HCT116 (cell line): ENCODE measurements at regions not wholly inside any gene's neighbourhood (a gene's known extent, or its start where the extent isn't known, plus 50 kb on each side); places are given as distances from the start of the nearest gene placed in this dataset.

ENCODE experiments used
- ATAC-seq: fragments of 200-7000 bp; cut with Tn5 transposase; 2 replicates; pipeline ENCODE4 v1.9.1; 2020; ENCODE audit warnings: mild to moderate bottlenecking, moderate library complexity
- BruUV-seq: library from RNA; stranded (reverse); fragments of 400-500 nt; replicated peaks from 2 replicates; lab custom pipeline; 2021; lab: Mats Ljungman, UMichigan
- CTCF ChIA-PET: fragments of 300-600 bp; sonication (Branson Sonifier 250); formaldehyde crosslinking; loops from one replicate; lab custom pipeline; 2021; ENCODE audit warnings: antibody characterized with exemption; lab: Charles Lee
- POLR2A ChIA-PET: fragments of 300-600, 350-600 bp; sonication (Branson Sonifier 250); formaldehyde crosslinking; loops from one replicate; lab custom pipeline; 2021; ENCODE audit warnings: antibody characterized with exemption; lab: Charles Lee
- RAD21 ChIA-PET, 2 experiments: fragments of 300-600 bp; sonication (Branson Sonifier 250); formaldehyde crosslinking; loops; one replicate each; lab custom pipeline; 2023; ENCODE audit warnings: low total read pairs in 2 of 2; ENCODE audit not compliant: uncharacterized antibody in 2 of 2, unreplicated experiment in 2 of 2, low non-redundant PET in 1 of 2; lab: Charles Lee
- DNase-seq: peaks from one replicate; pipeline ENCODE4 v3.0.0-alpha.2; 2010; ENCODE audit warnings: low read depth, low spot score
- H2AFZ ChIP-seq: fragments of 200-600 bp; shearing (Covaris generic), sonication (generic); 2 replicates; pipeline ENCODE4 v1.6.1; 2017; ENCODE audit warnings: low read depth, mixed run types, mixed read lengths, antibody characterized with exemption, low read length; ENCODE audit not compliant: poor library complexity, severe bottlenecking
- H3K27ac ChIP-seq: 2 replicates; pipeline ENCODE4 v1.5.1; 2012; ENCODE audit warnings: low read depth, low read length
- H3K27me3 ChIP-seq: fragments of 200-600 bp; sonication (generic); 2 replicates; pipeline ENCODE4 v1.6.1; 2016; ENCODE audit warnings: mixed run types, low read length, mixed read lengths; ENCODE audit not compliant: insufficient read depth
- H3K36me3 ChIP-seq, 2 experiments: fragments of 200-500 bp in 1 of 2; fragments of 200-600 bp in 1 of 2; sonication (Bioruptor generic) in 1 of 2; sonication (generic) in 1 of 2; 2 replicates each; pipeline versions ENCODE4 v1.5.1 to v1.6.1; 2014 to 2016; ENCODE audit warnings: low read length in 2 of 2, inconsistent platforms in 1 of 2, mixed read lengths in 1 of 2, mixed run types in 1 of 2; ENCODE audit not compliant: insufficient read depth in 2 of 2, control insufficient read depth in 1 of 2
- H3K4me1 ChIP-seq, 2 experiments: fragments of 200-600 bp in 1 of 2; sonication (generic) in 1 of 2; 2 replicates each; pipeline versions ENCODE4 v1.5.1 to v1.6.1; 2012 to 2017; ENCODE audit warnings: low read length in 2 of 2, inconsistent platforms in 1 of 2, mild to moderate bottlenecking in 1 of 2, mixed read lengths in 1 of 2, mixed run types in 1 of 2, moderate library complexity in 1 of 2; ENCODE audit not compliant: insufficient read depth in 2 of 2, control insufficient read depth in 1 of 2
- H3K4me2 ChIP-seq: fragments of 200-600 bp; sonication (generic); 2 replicates; pipeline ENCODE4 v1.6.1; 2017; ENCODE audit warnings: mixed run types, low read length, mixed read lengths
- H3K4me3 ChIP-seq, 2 experiments: fragments of 200-600 bp in 1 of 2; sonication (generic) in 1 of 2; replicated peaks in 1 of 2; 2 replicates each; pipeline ENCODE4 v1.5.1; 2011 to 2016; ENCODE audit warnings: low read length in 2 of 2, control low read depth in 1 of 2, low read depth in 1 of 2, mild to moderate bottlenecking in 1 of 2, mixed read lengths in 1 of 2, mixed run types in 1 of 2
- H3K79me2 ChIP-seq: fragments of 200-600 bp; sonication (generic); 2 replicates; pipeline ENCODE4 v1.6.1; 2017; ENCODE audit warnings: mild to moderate bottlenecking, mixed run types, low read length, moderate library complexity, mixed read lengths; ENCODE audit not compliant: insufficient read depth
- H3K9ac ChIP-seq: fragments of 200-600 bp; sonication (generic); 2 replicates; pipeline ENCODE4 v1.6.1; 2016; ENCODE audit warnings: low read length, mixed read lengths
- H3K9me2 ChIP-seq: fragments of 200-600 bp; sonication (generic), shearing (Covaris generic); 2 replicates; pipeline ENCODE4 v1.6.1; 2017; ENCODE audit warnings: mixed run types, mild to moderate bottlenecking, moderate library complexity; ENCODE audit not compliant: insufficient read depth
- H3K9me3 ChIP-seq, 2 experiments: fragments of 200-500 bp in 1 of 2; fragments of 200-600 bp in 1 of 2; sonication (Bioruptor generic) in 1 of 2; sonication (generic) in 1 of 2; 2 replicates each; pipeline ENCODE4 v1.6.1; 2014 to 2017; ENCODE audit warnings: low read length in 2 of 2, mixed read lengths in 2 of 2, inconsistent platforms in 1 of 2, low read depth in 1 of 2, mild to moderate bottlenecking in 1 of 2, mixed run types in 1 of 2, moderate library complexity in 1 of 2; ENCODE audit not compliant: control insufficient read depth in 1 of 2, insufficient read depth in 1 of 2
- H4K20me1 ChIP-seq: fragments of 200-600 bp; sonication (generic), shearing (Covaris generic); 2 replicates; pipeline ENCODE4 v1.6.1; 2017; ENCODE audit warnings: mixed run types, mild to moderate bottlenecking, moderate library complexity; ENCODE audit not compliant: insufficient read depth
- CEBPB ChIP-seq: IDR thresholded peaks from 2 replicates; pipeline ENCODE4 v1.6.1; 2012; ENCODE audit warnings: low read depth
- CTCF ChIP-seq, 3 experiments: fragments of 200-600 bp in 1 of 3; sonication (generic) in 1 of 3; IDR thresholded peaks in 2 of 3; conservative IDR thresholded peaks in 1 of 3; 2 replicates each; pipeline ENCODE4 v1.5.1; 2012 to 2017; ENCODE audit warnings: low read depth in 2 of 3, low read length in 2 of 3, antibody characterized with exemption in 1 of 3, borderline replicate concordance in 1 of 3, control low read depth in 1 of 3, mild to moderate bottlenecking in 1 of 3, mixed read lengths in 1 of 3, mixed run types in 1 of 3, moderate library complexity in 1 of 3; ENCODE audit not compliant: insufficient read depth in 1 of 3
- FOSL1 ChIP-seq: IDR thresholded peaks from 2 replicates; pipeline ENCODE4 v1.6.1; 2012; ENCODE audit warnings: low read depth
- JUND ChIP-seq: IDR thresholded peaks from 2 replicates; pipeline ENCODE4 v1.6.1; 2012
- MAX ChIP-seq: IDR thresholded peaks from 2 replicates; pipeline ENCODE4 v1.6.1; 2012
- SIN3A ChIP-seq: IDR thresholded peaks from 2 replicates; pipeline ENCODE4 v1.6.1; 2012; ENCODE audit warnings: low read depth
- SRF ChIP-seq: IDR thresholded peaks from 2 replicates; pipeline ENCODE4 v1.6.1; 2012; ENCODE audit warnings: low read depth
- ZBTB33 ChIP-seq: IDR thresholded peaks from 2 replicates; pipeline ENCODE4 v1.6.1; 2011; ENCODE audit warnings: mild to moderate bottlenecking, low read length, moderate library complexity; ENCODE audit not compliant: insufficient replicate concordance; ENCODE audit errors: extremely low read depth
- ZFX ChIP-seq: fragments of 450-650 bp; IDR thresholded peaks from 2 replicates; pipeline ENCODE4 v1.6.1; 2017
- ZNF274 ChIP-seq: fragments of 200-500 bp; sonication (Bioruptor generic); IDR thresholded peaks from 2 replicates; pipeline ENCODE4 v1.6.1; 2014; ENCODE audit warnings: mild to moderate bottlenecking, low read depth, low read length, inconsistent platforms
- intact Hi-C: fragments of 100-400 bp; cut with micrococcal nuclease; formaldehyde crosslinking; loops from 2 replicates; pipeline ENCODE4 v1.10.0; 2022

GRCh38 chr21:25127811-25128210 lies 479.5 kb downstream of the MRPL39 start:
- no peaks in the 10 kb centered on the region for H3K27me3 ChIP-seq
- H3K9me3 ChIP-seq, result peaks cover 9 to 23% of the 10 kb centered on the region in 2 experiments; a peak in 3 of 4 replicates
- CTCF ChIA-PET, result no interaction called here
- H3K9me2 ChIP-seq, result no peaks in the 10 kb centered on the region
- no peak overlapping the region for H3K9ac ChIP-seq
- RAD21 ChIA-PET, result no interaction called here
- POLR2A ChIA-PET, result no interaction called here
- H3K27ac ChIP-seq, result no peak overlapping the region
- no peak for DNase-seq
- TF ChIP-seq CEBPB (no peak), CTCF (IDR thresholded peaks at IDR 0.05 in 2 of 3, conservative IDR thresholded peaks at IDR 0.05 in 1 of 3; ENCODE audit: borderline replicate concordance in 1 of 3, insufficient read depth in 1 of 3, low read depth in 2 of 3, low read length in 2 of 3) (no peak), SRF (no peak), ZBTB33 (no peak), ZNF274 (no peak), MAX (no peak), ZFX (no peak), FOSL1 (no peak), SIN3A (no peak), JUND (no peak)
- no peak for ATAC-seq
- no TSS peak for BruUV-seq
- no peaks in the 10 kb centered on the region for H3K4me1 ChIP-seq
- no peaks in the 10 kb centered on the region for H4K20me1 ChIP-seq
- H3K79me2 ChIP-seq, result no peaks in the 10 kb centered on the region
- no peak overlapping the region for H3K4me2 ChIP-seq
- intact Hi-C loops, result no loop called here
- no peak overlapping the region for H3K4me3 ChIP-seq
- no peaks in the 10 kb centered on the region for H3K36me3 ChIP-seq
- H2AFZ ChIP-seq, result no peak overlapping the region
